GM23338 (cell line): ENCODE measurements at regions not wholly inside any gene's neighbourhood (a gene's known extent, or its start where the extent isn't known, plus 50 kb on each side); places are given as distances from the start of the nearest gene placed in this dataset.

Source experiments
- CREB1 ChIP-seq: fragments of 250-450 bp; sonication (Bioruptor Pico); IDR thresholded peaks from 2 replicates; pipeline ENCODE4 v1.5.0; 2020; ENCODE audit warnings: low read depth, mild to moderate bottlenecking, moderate library complexity
- CTCF ChIP-seq, 2 experiments: fragments of 200-600 bp in 1 of 2; sonication (generic) in 1 of 2; conservative IDR thresholded peaks; 2 replicates each; pipeline versions ENCODE4 v1.5.1 to v1.6.1; 2016 to 2017; ENCODE audit warnings: antibody characterized with exemption in 2 of 2, low read depth in 2 of 2, mild to moderate bottlenecking in 2 of 2, moderate library complexity in 1 of 2
- ETS1 ChIP-seq: IDR thresholded peaks from 2 replicates; pipeline ENCODE4 v1.6.1; 2016; ENCODE audit warnings: antibody characterized with exemption
- EZH2 ChIP-seq: fragments of 200-600 bp; sonication (generic); IDR thresholded peaks from one replicate; pipeline ENCODE4 v1.8.0; 2017; ENCODE audit warnings: antibody characterized with exemption, mild to moderate bottlenecking, low read depth; ENCODE audit not compliant: unreplicated experiment
- EZH2phosphoT487 ChIP-seq: fragments of 200-600 bp; sonication (generic); IDR thresholded peaks from one replicate; pipeline ENCODE4 v1.8.1; 2018; ENCODE audit warnings: antibody characterized with exemption; ENCODE audit not compliant: unreplicated experiment
- JUNB ChIP-seq: IDR thresholded peaks from one replicate; pipeline ENCODE4 v1.6.1; 2016; ENCODE audit warnings: antibody characterized with exemption; ENCODE audit not compliant: unreplicated experiment
- NANOG ChIP-seq: IDR thresholded peaks from 2 replicates; pipeline ENCODE4 v1.6.1; 2016; ENCODE audit warnings: antibody characterized with exemption, borderline replicate concordance
- POLR2AphosphoS5 ChIP-seq: IDR thresholded peaks from 2 replicates; pipeline ENCODE4 v1.6.1; 2016; ENCODE audit warnings: antibody characterized with exemption, low read depth
- REST ChIP-seq: IDR thresholded peaks from one replicate; pipeline ENCODE4 v1.6.1; 2018; ENCODE audit warnings: antibody characterized with exemption; ENCODE audit not compliant: unreplicated experiment
- ZNF114 ChIP-seq: fragments of 250-450 bp; sonication (Bioruptor Pico); IDR thresholded peaks from 2 replicates; pipeline ENCODE4 v1.5.0; 2020; ENCODE audit warnings: mild to moderate bottlenecking, moderate library complexity
- ZNF331 ChIP-seq: fragments of 250-450 bp; sonication (Bioruptor Pico); IDR thresholded peaks from 2 replicates; pipeline ENCODE4 v1.5.0; 2020; ENCODE audit warnings: low read depth, mild to moderate bottlenecking, moderate library complexity

DNA sequence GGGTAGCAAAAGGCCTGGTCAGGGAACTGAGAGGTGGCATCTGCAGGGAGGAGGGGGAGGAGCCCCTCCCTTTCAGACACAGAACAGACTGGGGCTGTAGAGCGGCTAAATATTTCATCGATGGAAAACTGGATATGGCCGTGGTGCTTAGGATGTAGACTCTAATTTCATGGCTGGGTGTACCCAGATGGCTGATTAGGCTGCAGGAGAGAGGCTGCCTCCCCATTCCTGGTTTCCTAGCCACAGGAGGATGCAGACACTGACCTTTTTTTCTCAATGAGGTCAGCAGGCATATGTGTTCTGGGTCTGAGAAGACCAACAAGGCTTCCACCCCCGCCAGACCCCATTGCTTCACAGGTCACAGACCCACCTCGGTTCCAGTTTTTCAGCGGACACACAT is 58.1 kb upstream of the CALM2 start:
- TF ChIP-seq CTCF (conservative IDR thresholded peaks at IDR 0.05; ENCODE audit: low read depth in 2 of 2): no peak
- TF ChIP-seq POLR2AphosphoS5: no peak
- no peak for TF ChIP-seq EZH2
- no peak for TF ChIP-seq ZNF114 (CRISPR knock-in tag)
- TF ChIP-seq CREB1: no peak
- no peak for TF ChIP-seq REST
- TF ChIP-seq EZH2phosphoT487: no peak
- TF ChIP-seq NANOG: no peak
- TF ChIP-seq JUNB: no peak
- no peak for TF ChIP-seq ZNF331 (CRISPR knock-in tag)
- TF ChIP-seq ETS1: no peak
